IMR-90 (cell line): ENCODE measurements at regions not wholly inside any gene's neighbourhood (a gene's known extent, or its start where the extent isn't known, plus 50 kb on each side); places are given as distances from the start of the nearest gene placed in this dataset.

Experiments
- ATAC-seq: fragments of 200-7000 bp; cut with Tn5 transposase; 2 replicates; pipeline ENCODE4 v1.9.1; 2020; ENCODE audit warnings: low read depth, mild to moderate bottlenecking, moderate library complexity
- BruUV-seq: library from RNA; stranded (reverse); fragments of 400-500 nt; replicated peaks from 2 replicates; lab custom pipeline; 2021; lab: Mats Ljungman, UMichigan
- CTCF ChIA-PET: fragments of 300-600 bp; formaldehyde crosslinking; extraction: SDS; loops from one replicate; lab custom pipeline; 2021; ENCODE audit warnings: antibody characterized with exemption; lab: Yijun Ruan, JAX
- POLR2A ChIA-PET: fragments of 300-600 bp; sonication (Branson Sonifier 250); formaldehyde crosslinking; loops from one replicate; lab custom pipeline; 2022; ENCODE audit warnings: antibody characterized with exemption; ENCODE audit not compliant: unreplicated experiment; lab: Charles Lee
- DNase-seq: peaks from one replicate; pipeline ENCODE4 v3.0.0; 2013
- H2AFZ ChIP-seq: replicated peaks from 2 replicates; pipeline ENCODE3; 2013; ENCODE audit warnings: low read length, mild to moderate bottlenecking; ENCODE audit not compliant: poor library complexity
- H2AK5ac ChIP-seq: 2 replicates; pipeline ENCODE4 v1.6.1; 2013; ENCODE audit warnings: low read depth, low read length, inconsistent platforms
- H2AK9ac ChIP-seq: replicated peaks from 2 replicates; pipeline ENCODE3; 2013; ENCODE audit warnings: mild to moderate bottlenecking, low read depth, low read length, moderate library complexity; ENCODE audit not compliant: poor library complexity
- H2BK120ac ChIP-seq: 2 replicates; pipeline ENCODE4 v1.6.1; 2013; ENCODE audit warnings: low read depth, low read length, inconsistent platforms
- H2BK15ac ChIP-seq: 3 replicates; pipeline ENCODE4 v1.6.1; 2013; ENCODE audit warnings: low read depth, low read length, inconsistent platforms
- H2BK20ac ChIP-seq: 2 replicates; pipeline ENCODE4 v1.6.1; 2013; ENCODE audit warnings: low read depth, mild to moderate bottlenecking, inconsistent platforms, low read length, moderate library complexity
- H2BK5ac ChIP-seq: 2 replicates; pipeline ENCODE4 v1.6.1; 2013; ENCODE audit warnings: mild to moderate bottlenecking, low read depth, low read length, inconsistent platforms; ENCODE audit not compliant: poor library complexity, severe bottlenecking
- H3K14ac ChIP-seq: replicated peaks from 2 replicates; pipeline ENCODE4 v1.6.1; 2013; ENCODE audit warnings: low read depth, low read length, inconsistent platforms
- H3K18ac ChIP-seq: 2 replicates; pipeline ENCODE4 v1.6.1; 2013; ENCODE audit warnings: low read depth, low read length, control low read depth
- H3K23ac ChIP-seq: 2 replicates; pipeline ENCODE4 v1.6.1; 2013; ENCODE audit warnings: low read depth, low read length, inconsistent platforms
- H3K27ac ChIP-seq: 2 replicates; pipeline ENCODE4 v1.5.1; 2013; ENCODE audit warnings: mild to moderate bottlenecking, control low read depth, low read length; ENCODE audit not compliant: insufficient read depth
- H3K27me3 ChIP-seq: 2 replicates; pipeline ENCODE4 v1.6.1; 2013; ENCODE audit warnings: low read length; ENCODE audit not compliant: control insufficient read depth, insufficient read depth
- H3K36me3 ChIP-seq: 2 replicates; pipeline ENCODE4 v1.6.1; 2013; ENCODE audit warnings: low read length, mixed read lengths; ENCODE audit not compliant: control insufficient read depth, insufficient read depth
- H3K4ac ChIP-seq: 2 replicates; pipeline ENCODE4 v1.6.1; 2013; ENCODE audit warnings: low read depth, low read length, inconsistent platforms
- H3K4me1 ChIP-seq: 2 replicates; pipeline ENCODE4 v1.6.1; 2013; ENCODE audit warnings: low read length, mixed read lengths; ENCODE audit not compliant: control insufficient read depth, insufficient read depth
- H3K4me2 ChIP-seq: 2 replicates; pipeline ENCODE4 v1.6.1; 2013; ENCODE audit warnings: low read depth, mild to moderate bottlenecking, control low read depth, low read length, moderate library complexity
- H3K4me3 ChIP-seq: 2 replicates; pipeline ENCODE4 v1.5.1; 2013; ENCODE audit warnings: low read depth, mild to moderate bottlenecking, control low read depth, low read length, moderate library complexity; ENCODE audit not compliant: insufficient read depth
- H3K56ac ChIP-seq: 2 replicates; pipeline ENCODE4 v1.6.1; 2013; ENCODE audit warnings: low read length, inconsistent platforms; ENCODE audit not compliant: insufficient read depth; ENCODE audit errors: extremely low read depth
- H3K79me1 ChIP-seq, 2 experiments: 2 replicates each; pipeline ENCODE4 v1.6.1; 2013; ENCODE audit warnings: low read length in 2 of 2, inconsistent platforms in 1 of 2, low read depth in 1 of 2
- H3K9ac ChIP-seq: 2 replicates; pipeline ENCODE4 v1.6.1; 2013; ENCODE audit warnings: low read depth, low read length, control low read depth
- H3K9me1 ChIP-seq: 2 replicates; pipeline ENCODE4 v1.6.1; 2013; ENCODE audit warnings: low read length, inconsistent platforms; ENCODE audit not compliant: insufficient read depth
- H3K9me3 ChIP-seq: 2 replicates; pipeline ENCODE4 v1.6.1; 2013; ENCODE audit warnings: low read length; ENCODE audit not compliant: control insufficient read depth, insufficient read depth
- H4K20me1 ChIP-seq: 2 replicates; pipeline ENCODE4 v1.6.1; 2013; ENCODE audit warnings: low read length, inconsistent platforms; ENCODE audit not compliant: insufficient read depth
- H4K5ac ChIP-seq: 2 replicates; pipeline ENCODE4 v1.6.1; 2013; ENCODE audit warnings: mild to moderate bottlenecking, low read depth, low read length, control low read depth
- H4K8ac ChIP-seq, 2 experiments: 2 replicates each; pipeline ENCODE4 v1.6.1; 2013; ENCODE audit warnings: low read depth in 2 of 2, low read length in 2 of 2, control low read depth in 1 of 2, inconsistent platforms in 1 of 2
- H4K91ac ChIP-seq: 2 replicates; pipeline ENCODE4 v1.6.1; 2013; ENCODE audit warnings: low read depth, low read length, inconsistent platforms; ENCODE audit not compliant: insufficient read depth
- ELK1 ChIP-seq: fragments of 150-350 bp; IDR thresholded peaks from 2 replicates; pipeline ENCODE4 v1.6.1; 2016; ENCODE audit warnings: low read depth, mild to moderate bottlenecking, low read length, moderate library complexity, borderline replicate concordance
- RCOR1 ChIP-seq: IDR thresholded peaks from 2 replicates; pipeline ENCODE4 v1.6.1; 2012; ENCODE audit warnings: mild to moderate bottlenecking, low read length, improper control_type of control experiment; ENCODE audit not compliant: insufficient replicate concordance
- WGBS, 2 experiments: methylation state at CpG; one replicate each; pipeline versions ENCODE4 v1.1.5 to v1.1.7; 2013; ENCODE audit warnings: missing lambda C conversion rate in 2 of 2; ENCODE audit not compliant: insufficient read length in 1 of 2; ENCODE audit errors: extremely low coverage in 2 of 2; 5-methylcytosine and 5-hydroxymethylcytosine counted together
- dilution Hi-C: fragments of 300-500 bp; cut with HindIII; formaldehyde crosslinking; loops from one replicate; pipeline ENCODE4 v1.14.3; 2018; ENCODE audit warnings: low sequenced_read_pairs; ENCODE audit not compliant: unreplicated experiment
- in situ Hi-C: fragments of 300-500 bp; cut with MboI; formaldehyde crosslinking; loops from 3 replicates; pipeline ENCODE4 v1.14.3; 2019; ENCODE audit warnings: low sequenced_read_pairs, inconsistent platforms, mixed read lengths
- intact Hi-C: fragments of 100-400 bp; cut with micrococcal nuclease; formaldehyde crosslinking; loops from 2 replicates; pipeline ENCODE4 v1.10.0; 2022

- Histone ChIP-seq H3K36me3 (no peaks in the 10 kb centered on the region), H4K20me1 (no peaks in the 10 kb centered on the region), H3K4me2 (no peak overlapping the region), H3K4me1 (no peaks in the 10 kb centered on the region), H3K9me1 (no peaks in the 10 kb centered on the region), H3K4me3 (no peak overlapping the region), H3K4ac (no peak overlapping the region), H3K18ac (no peak overlapping the region), H3K56ac (no peak overlapping the region), H2AK5ac (no peak overlapping the region), H2BK20ac (no peak overlapping the region), H3K9me3 (no peaks in the 10 kb centered on the region), H2AFZ (no peak overlapping the region), H3K9ac (no peak overlapping the region), H3K79me1 (no peaks in the 10 kb centered on the region), H2AK9ac (peak overlapping the region; percentile 61), H3K14ac (no peak overlapping the region), H3K27me3 (no peaks in the 10 kb centered on the region), H3K27ac (no peak overlapping the region), H4K8ac (no peak overlapping the region), H4K91ac (no peak overlapping the region), H2BK5ac (no peak overlapping the region), H3K23ac (no peak overlapping the region), H2BK120ac (no peak overlapping the region), H4K5ac (no peak overlapping the region), H2BK15ac (no peak overlapping the region)
- DNase-seq (no peak), ATAC-seq (no peak)
- no TSS peak for BruUV-seq
- ChIA-PET CTCF (no interaction called here), POLR2A (no interaction called here)
- in situ Hi-C loops: no loop called here
- dilution Hi-C loops: no loop called here
- intact Hi-C loops: no loop called here
- WGBS, 2 experiments: 64% methylated on average over 3 of the region's 9 CpGs; no CpG with 5 or more reads in 1 of the 2 experiments
- no peak for TF ChIP-seq ELK1
- TF ChIP-seq RCOR1: no peak
These were observed 117.1 kb upstream of the WWC1 start for GRCh38 chr5:168174376-168174775.
